AG04449 (cell line): ENCODE measurements at regions not wholly inside any gene's neighbourhood (a gene's known extent, or its start where the extent isn't known, plus 50 kb on each side); places are given as distances from the start of the nearest gene placed in this dataset.

Experiments
- CTCF ChIA-PET: fragments of 350-600 bp; formaldehyde crosslinking; extraction: SDS; loops from one replicate; lab custom pipeline; 2021; ENCODE audit warnings: antibody characterized with exemption; lab: Yijun Ruan, JAX
- POLR2A ChIA-PET: fragments of 400-600, 350-600 bp; formaldehyde crosslinking; extraction: SDS; loops from one replicate; lab custom pipeline; 2020; ENCODE audit warnings: antibody characterized with exemption, inconsistent platforms; lab: Yijun Ruan, JAX
- DNase-seq: peaks from one replicate; pipeline ENCODE4 v3.0.0-alpha.2; 2010; ENCODE audit warnings: low read depth, low spot score
- H3K4me3 ChIP-seq: 2 replicates; pipeline ENCODE4 v1.5.1; 2011; ENCODE audit warnings: low read depth, mild to moderate bottlenecking, control low read depth, low read length
- TF ChIP-seq, protein P1 (sequence below): IDR thresholded peaks from one replicate; pipeline ENCODE4 v1.5.1; 2011; ENCODE audit warnings: mild to moderate bottlenecking, moderate library complexity, low read length, control low read depth, inconsistent platforms; ENCODE audit not compliant: insufficient read depth; ENCODE audit errors: missing control alignments

DNA sequence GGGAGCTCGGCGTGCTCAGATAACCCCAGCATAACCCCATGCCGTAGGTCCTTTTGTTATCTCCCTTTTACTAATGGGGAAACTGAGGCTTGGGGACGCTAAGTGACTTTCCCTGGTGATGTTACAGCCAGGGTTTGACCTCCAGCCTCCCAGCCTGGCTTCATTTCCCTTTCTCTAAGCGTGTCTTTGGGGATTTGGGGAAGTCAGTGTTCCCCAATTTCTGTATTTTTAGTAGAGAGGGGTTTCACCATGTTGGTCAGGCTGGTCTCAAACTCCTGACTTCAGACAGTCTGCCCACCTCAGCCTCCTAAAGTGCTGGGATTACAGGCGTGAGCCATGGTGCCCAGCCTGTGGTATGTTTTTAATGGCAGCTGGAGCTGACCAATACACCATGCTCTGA is 85.4 kb downstream of the PHETA1 start:
- CTCF ChIA-PET: no interaction called here
- DNase-seq: no peak
- POLR2A ChIA-PET: no interaction called here
- no peak overlapping the region for H3K4me3 ChIP-seq
- TF ChIP-seq, protein P1, sequence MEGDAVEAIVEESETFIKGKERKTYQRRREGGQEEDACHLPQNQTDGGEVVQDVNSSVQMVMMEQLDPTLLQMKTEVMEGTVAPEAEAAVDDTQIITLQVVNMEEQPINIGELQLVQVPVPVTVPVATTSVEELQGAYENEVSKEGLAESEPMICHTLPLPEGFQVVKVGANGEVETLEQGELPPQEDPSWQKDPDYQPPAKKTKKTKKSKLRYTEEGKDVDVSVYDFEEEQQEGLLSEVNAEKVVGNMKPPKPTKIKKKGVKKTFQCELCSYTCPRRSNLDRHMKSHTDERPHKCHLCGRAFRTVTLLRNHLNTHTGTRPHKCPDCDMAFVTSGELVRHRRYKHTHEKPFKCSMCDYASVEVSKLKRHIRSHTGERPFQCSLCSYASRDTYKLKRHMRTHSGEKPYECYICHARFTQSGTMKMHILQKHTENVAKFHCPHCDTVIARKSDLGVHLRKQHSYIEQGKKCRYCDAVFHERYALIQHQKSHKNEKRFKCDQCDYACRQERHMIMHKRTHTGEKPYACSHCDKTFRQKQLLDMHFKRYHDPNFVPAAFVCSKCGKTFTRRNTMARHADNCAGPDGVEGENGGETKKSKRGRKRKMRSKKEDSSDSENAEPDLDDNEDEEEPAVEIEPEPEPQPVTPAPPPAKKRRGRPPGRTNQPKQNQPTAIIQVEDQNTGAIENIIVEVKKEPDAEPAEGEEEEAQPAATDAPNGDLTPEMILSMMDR: no peak

DNA sequence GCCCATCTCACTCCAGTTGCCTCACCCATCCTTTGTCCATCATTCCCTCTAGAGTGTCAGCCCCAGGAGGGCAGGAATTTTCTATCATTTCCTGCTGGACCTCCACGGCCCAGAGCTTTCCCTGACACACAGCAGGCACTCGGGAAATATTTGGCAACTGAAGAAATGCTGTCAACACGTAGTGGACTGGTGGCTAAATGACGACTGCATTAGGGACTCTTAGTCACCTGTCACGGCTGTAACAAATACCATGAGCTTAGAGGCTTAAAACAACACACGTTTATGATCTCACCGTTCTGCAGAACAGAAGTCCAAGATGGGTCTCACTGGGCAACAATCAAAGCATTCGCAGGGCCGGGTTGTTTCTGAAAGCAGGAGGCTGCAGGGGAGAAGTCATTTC is 91.3 kb downstream of the PHETA1 start:
- POLR2A ChIA-PET: no interaction called here
- H3K4me3 ChIP-seq: no peak overlapping the region
- TF ChIP-seq, protein P1: no peak
- CTCF ChIA-PET: interaction anchor here (0.9 to 1.9 kb wide), 2 partner anchors 21 to 35 kb away, joined by 3 to 7 read pairs; no protein-coding TSS in a partner anchor
- DNase-seq: no peak

DNA sequence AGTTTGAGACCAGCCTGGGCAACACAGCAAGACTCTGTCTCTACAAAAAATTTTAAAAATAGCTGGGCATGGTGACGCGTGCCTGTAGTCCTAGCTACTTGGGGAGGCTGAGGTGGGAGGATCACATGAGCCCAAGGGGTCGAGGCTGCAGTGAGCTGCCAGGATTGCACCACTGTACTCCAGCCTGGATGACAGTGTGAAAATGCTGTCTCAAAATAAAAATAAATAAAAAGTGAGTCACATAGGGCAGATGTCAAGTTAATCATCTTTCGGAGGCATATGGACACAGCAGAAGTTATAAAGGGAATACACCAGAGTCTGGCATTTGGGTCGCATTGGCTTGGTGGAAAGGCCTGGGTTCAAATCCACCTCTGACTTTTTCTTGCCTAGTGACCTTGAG is 92.7 kb downstream of the PHETA1 start:
- TF ChIP-seq, protein P1: no peak
- ChIA-PET CTCF (interaction anchor here (1.9 kb wide), 1 partner anchor 23 kb away, joined by 7 read pairs; no protein-coding TSS in a partner anchor), POLR2A (no interaction called here)
- no peak for DNase-seq
- no peak overlapping the region for H3K4me3 ChIP-seq

DNA sequence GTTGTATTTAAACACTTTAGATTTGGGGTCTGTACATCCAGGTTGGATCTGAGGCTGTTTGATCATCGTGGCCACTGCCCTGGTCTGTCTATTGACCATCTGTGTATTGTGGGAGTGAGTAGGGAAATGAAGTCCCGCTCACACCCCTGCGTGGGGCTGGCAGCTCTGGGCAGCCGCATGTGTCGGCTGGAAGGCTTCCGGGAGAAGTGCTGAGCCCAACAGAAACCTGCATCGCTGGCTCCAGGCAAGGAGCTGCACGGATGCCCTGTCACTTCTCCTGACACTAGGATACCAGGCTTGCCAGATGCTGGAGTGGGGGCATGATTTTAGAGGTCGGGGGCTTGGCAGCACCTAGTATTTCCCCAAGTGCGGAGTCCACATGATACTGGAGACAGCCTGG is 93.6 kb downstream of the PHETA1 start:
- H3K4me3 ChIP-seq: no peak overlapping the region
- ChIA-PET POLR2A (no interaction called here), CTCF (interaction anchor here (0.7 to 1.1 kb wide), 3 partner anchors 9 to 338 kb away, joined by 3 to 4 read pairs (median 3); no protein-coding TSS in a partner anchor)
- no peak for DNase-seq
- TF ChIP-seq, protein P1: no peak

DNA sequence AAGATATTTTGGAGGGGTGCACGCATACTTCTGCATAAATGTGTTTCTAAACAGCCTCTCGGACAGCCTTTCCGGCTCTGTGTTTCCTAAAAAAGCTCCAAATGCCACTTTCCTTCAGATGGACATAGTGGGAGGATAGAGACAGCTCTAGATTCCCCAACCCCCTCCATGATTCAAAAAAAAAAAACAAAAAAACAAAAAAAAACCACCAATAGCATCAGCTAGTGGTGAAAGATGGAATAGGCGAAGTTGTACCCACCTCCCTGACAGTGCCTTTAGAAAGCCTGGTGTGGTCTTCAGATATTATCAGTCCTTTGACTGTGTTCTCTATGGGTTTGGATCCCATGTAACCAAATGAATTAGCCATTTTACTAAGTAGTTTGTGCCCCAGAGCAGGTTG is 94.1 kb downstream of the PHETA1 start:
- CTCF ChIA-PET: interaction anchor here (0.7 to 1.1 kb wide), 3 partner anchors 8 to 338 kb away, joined by 3 to 4 read pairs (median 3); no protein-coding TSS in a partner anchor

DNA sequence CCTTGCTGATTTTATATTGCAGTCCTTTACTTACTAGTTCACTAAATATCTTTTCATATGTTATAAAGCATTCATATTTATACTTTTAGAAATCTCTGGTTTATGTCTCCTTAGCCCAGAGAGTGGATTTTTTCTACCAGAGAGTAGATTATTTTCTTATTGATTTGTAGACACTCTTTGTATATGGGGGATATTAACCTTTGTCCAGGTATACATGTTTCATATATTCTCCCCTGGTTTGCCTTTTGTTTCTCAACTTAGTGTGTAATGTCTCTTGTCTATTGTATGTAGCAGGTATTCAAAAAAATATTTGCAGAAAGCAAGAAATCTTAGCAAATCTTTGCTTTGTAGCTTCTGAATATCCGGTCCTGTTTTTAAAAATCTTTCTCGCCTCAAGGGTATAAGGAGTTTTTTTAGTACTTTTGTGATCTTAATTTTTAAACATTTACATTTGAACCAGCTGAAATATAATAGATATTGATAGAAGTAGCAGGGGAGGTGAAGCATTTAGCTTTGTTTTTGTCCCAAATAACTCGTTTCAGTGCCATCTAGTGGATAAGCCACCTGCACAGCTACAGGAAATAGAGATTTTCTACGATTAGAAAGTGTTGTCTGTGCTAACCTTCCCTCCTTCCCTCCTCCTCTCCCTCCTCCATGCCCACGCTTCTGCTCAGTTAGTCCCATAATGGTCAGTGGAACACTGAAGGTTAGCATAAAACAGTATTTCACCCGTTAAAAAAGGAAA is 97.0 kb downstream of the PHETA1 start:
- CTCF ChIA-PET: interaction anchor here (3.1 kb wide), 1 partner anchor 27 kb away, joined by 8 read pairs; no protein-coding TSS in a partner anchor
- POLR2A ChIA-PET: no interaction called here

More for the DNA sequence above, 94.1 kb downstream of the PHETA1 start:
- no peak for DNase-seq
- POLR2A ChIA-PET: no interaction called here
- TF ChIP-seq, protein P1: peak; percentile 2
- no peak overlapping the region for H3K4me3 ChIP-seq

More for the DNA sequence above, 97.0 kb downstream of the PHETA1 start:
- TF ChIP-seq, protein P1: no peak
- H3K4me3 ChIP-seq: no peak overlapping the region
- DNase-seq: no peak
